ENCODE measurements at regions not wholly inside any gene's neighbourhood (a gene's known extent, or its start where the extent isn't known, plus 50 kb on each side); places are given as distances from the start of the nearest gene placed in this dataset.

DNA sequence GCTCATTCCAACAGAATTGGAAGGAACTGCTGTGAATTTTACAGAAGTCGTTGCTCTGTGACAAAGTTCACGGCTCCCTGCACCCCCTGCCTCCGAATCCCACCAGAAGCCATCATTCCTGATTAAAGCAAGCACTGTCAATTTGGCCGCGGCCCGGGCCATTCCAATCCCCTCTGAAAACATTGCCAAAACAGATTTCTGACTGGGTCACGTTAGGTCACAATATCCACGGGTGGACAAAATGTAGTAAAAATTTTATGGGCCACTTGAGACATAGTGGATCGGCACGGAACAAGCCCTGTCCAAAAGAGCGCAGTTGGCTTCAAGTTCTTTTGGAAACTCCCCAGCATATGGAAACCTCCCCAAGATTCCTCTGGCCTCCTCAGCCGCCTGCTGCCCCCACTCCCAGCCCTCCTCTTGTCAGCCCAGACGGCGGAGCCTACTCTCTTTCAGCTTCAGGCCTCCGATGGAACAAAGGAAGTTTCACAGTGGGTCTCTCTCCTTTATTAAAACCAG is 67.2 kb upstream of the IFNAR2 start:
- TF ChIP-seq, protein P1, sequence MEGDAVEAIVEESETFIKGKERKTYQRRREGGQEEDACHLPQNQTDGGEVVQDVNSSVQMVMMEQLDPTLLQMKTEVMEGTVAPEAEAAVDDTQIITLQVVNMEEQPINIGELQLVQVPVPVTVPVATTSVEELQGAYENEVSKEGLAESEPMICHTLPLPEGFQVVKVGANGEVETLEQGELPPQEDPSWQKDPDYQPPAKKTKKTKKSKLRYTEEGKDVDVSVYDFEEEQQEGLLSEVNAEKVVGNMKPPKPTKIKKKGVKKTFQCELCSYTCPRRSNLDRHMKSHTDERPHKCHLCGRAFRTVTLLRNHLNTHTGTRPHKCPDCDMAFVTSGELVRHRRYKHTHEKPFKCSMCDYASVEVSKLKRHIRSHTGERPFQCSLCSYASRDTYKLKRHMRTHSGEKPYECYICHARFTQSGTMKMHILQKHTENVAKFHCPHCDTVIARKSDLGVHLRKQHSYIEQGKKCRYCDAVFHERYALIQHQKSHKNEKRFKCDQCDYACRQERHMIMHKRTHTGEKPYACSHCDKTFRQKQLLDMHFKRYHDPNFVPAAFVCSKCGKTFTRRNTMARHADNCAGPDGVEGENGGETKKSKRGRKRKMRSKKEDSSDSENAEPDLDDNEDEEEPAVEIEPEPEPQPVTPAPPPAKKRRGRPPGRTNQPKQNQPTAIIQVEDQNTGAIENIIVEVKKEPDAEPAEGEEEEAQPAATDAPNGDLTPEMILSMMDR (IDR thresholded peaks at IDR 0.05): no peak
- TF ChIP-seq ZFX (IDR thresholded peaks at IDR 0.05; ENCODE audit: borderline replicate concordance): no peak
